ENCODE measurements at regions not wholly inside any gene's neighbourhood (a gene's known extent, or its start where the extent isn't known, plus 50 kb on each side); places are given as distances from the start of the nearest gene placed in this dataset.

DNA sequence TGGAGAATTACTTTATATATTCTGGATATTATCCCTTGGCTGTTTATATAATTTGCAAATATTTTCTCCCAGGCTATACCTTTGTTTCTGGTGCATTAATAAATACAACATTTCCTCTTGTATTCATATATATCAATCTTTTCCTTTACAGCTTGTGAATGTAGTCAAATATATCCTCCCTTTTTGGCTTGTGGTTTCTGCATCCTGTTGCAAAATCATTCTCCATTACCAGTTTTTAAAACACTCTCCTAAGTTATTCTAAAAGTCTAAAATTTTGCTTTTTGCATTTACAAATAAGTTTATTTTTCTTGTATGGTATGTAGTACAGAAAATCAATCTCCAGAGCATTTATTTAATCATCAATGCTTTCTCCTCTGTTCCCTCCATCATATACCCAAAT, 909.4 kb downstream of the ADGRL2 start:
- Histone ChIP-seq H3K4me3 (no peak overlapping the region), H3K27ac (no peak overlapping the region)
- no peak for DNase-seq (ENCODE audit: low spot score)
- TF ChIP-seq CTCF (IDR thresholded peaks at IDR 0.05), result no peak

- no peak for TF ChIP-seq CTCF (IDR thresholded peaks at IDR 0.05)
- no peak for DNase-seq (ENCODE audit: low spot score)
- H3K27ac ChIP-seq, result no peak overlapping the region
- no peak overlapping the region for H3K4me3 ChIP-seq
These were observed 906.9 kb downstream of the ADGRL2 start for GRCh38 chr1:82707681-82708080.

DNA sequence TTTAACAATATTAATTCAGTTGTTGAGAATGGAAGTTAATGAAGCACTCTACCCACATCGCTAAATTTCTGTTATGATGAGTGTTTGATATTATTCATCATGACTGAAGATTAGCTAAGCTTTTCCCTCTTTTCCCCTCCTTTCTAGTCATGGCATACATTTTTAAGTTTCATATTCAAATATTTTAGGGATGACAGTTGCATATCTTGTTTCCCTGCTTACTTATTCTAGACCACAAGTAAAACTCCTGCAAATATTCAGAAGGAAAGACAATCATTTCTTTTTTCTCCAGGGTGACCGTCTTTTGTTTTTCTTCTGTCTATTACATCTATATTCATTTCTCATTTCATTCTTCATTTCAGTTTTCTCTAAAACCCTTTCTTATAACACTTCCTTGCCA, 906.0 kb downstream of the ADGRL2 start:
- no peak overlapping the region for H3K4me3 ChIP-seq
- TF ChIP-seq CTCF (IDR thresholded peaks at IDR 0.05), result no peak
- H3K27ac ChIP-seq, result no peak overlapping the region
- no peak for DNase-seq (ENCODE audit: low spot score)

- DNase-seq (ENCODE audit: low spot score), result no peak
- H3K4me3 ChIP-seq, result no peak overlapping the region
- no peak overlapping the region for H3K27ac ChIP-seq
- no peak for TF ChIP-seq CTCF (IDR thresholded peaks at IDR 0.05)
These were observed 904.2 kb downstream of the ADGRL2 start for GRCh38 chr1:82704966-82705365.

DNA sequence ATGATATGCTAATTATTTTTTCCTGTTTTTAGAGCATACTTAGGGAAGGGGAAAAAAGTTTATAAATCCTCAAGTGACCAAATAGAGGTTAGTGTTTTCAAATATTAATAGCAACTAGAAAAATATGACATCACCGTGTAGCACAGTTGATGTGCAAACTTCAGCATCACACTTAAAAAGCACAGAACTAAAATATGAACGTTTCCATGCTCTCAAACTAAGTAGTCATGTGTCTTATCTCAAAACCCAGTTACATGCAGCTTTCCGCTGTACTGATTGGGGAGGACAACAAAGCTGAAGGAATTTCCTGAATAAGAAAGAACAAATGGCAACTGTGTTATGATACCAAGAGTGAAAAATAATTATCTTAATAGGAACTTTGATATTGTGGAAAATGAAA, 903.7 kb downstream of the ADGRL2 start:
- TF ChIP-seq CTCF (IDR thresholded peaks at IDR 0.05), result no peak
- Histone ChIP-seq H3K4me3 (no peak overlapping the region), H3K27ac (no peak overlapping the region)
- DNase-seq (ENCODE audit: low spot score), result no peak

GRCh38 chr1:82703951-82704350, 903.2 kb downstream of the ADGRL2 start:
- Histone ChIP-seq H3K4me3 (no peak overlapping the region), H3K27ac (no peak overlapping the region)
- DNase-seq (ENCODE audit: low spot score), result no peak
- TF ChIP-seq CTCF (IDR thresholded peaks at IDR 0.05), result no peak

DNA sequence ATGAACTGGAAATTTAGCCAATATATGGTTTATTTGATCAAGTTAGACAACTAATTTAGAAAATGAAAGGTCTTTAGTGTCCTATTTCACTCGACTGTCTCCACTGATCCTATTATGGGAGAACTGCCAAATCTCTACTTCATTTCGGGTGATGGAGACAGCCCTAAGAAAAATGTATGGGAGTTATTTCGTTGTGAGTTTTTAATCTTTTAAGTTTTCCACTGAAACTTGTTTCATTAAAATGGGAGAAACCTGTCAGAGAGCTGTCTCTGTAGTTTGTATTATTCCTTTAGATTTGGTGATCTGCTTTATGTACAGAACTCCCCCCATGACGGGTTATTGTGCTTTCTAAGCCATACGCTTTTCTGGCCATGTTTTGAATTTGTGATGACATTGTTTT, 899.7 kb downstream of the ADGRL2 start:
- Histone ChIP-seq H3K27ac (no peak overlapping the region), H3K4me3 (no peak overlapping the region)
- DNase-seq (ENCODE audit: low spot score), result no peak
- no peak for TF ChIP-seq CTCF (IDR thresholded peaks at IDR 0.05)

Measured in coronary artery (tissue), 2 donors.